NT2/D1 (cell line): ENCODE measurements at regions not wholly inside any gene's neighbourhood (a gene's known extent, or its start where the extent isn't known, plus 50 kb on each side); places are given as distances from the start of the nearest gene placed in this dataset.

ENCODE experiments used
- DNase-seq: peaks from one replicate; pipeline ENCODE4 v3.0.0-alpha.2; 2011; ENCODE audit warnings: low read depth, low spot score
- H3K27me3 ChIP-seq: 2 replicates; pipeline ENCODE4 v1.6.0; 2011; ENCODE audit warnings: mild to moderate bottlenecking; ENCODE audit not compliant: insufficient read length, insufficient read depth
- H3K36me3 ChIP-seq: 2 replicates; pipeline ENCODE4 v1.6.1; 2011; ENCODE audit warnings: mild to moderate bottlenecking, low read length, mixed read lengths; ENCODE audit not compliant: insufficient read depth, insufficient read length
- H3K4me1 ChIP-seq: 2 replicates; pipeline ENCODE4 v1.5.1; 2011; ENCODE audit not compliant: insufficient read depth, insufficient read length
- H3K4me3 ChIP-seq: 2 replicates; pipeline ENCODE4 v1.5.1; 2011; ENCODE audit warnings: low read depth; ENCODE audit not compliant: insufficient read length
- H3K9ac ChIP-seq: 2 replicates; pipeline ENCODE4 v1.6.0; 2011; ENCODE audit warnings: low read depth; ENCODE audit not compliant: insufficient read length
- H3K9me3 ChIP-seq: 2 replicates; pipeline ENCODE4 v1.5.1; 2011; ENCODE audit warnings: mild to moderate bottlenecking, low read length; ENCODE audit not compliant: insufficient read depth
- SUZ12 ChIP-seq: IDR thresholded peaks from 2 replicates; pipeline ENCODE4 v1.6.1; 2011; ENCODE audit not compliant: insufficient read length, insufficient read depth; ENCODE audit errors: extremely low read depth
- YY1 ChIP-seq: IDR thresholded peaks from 2 replicates; pipeline ENCODE4 v1.6.1; 2011; ENCODE audit not compliant: insufficient read length, insufficient read depth
- ZNF274 ChIP-seq: IDR thresholded peaks from 2 replicates; pipeline ENCODE4 v1.6.1; 2011; ENCODE audit warnings: mild to moderate bottlenecking, low read depth, low read length

- H3K4me1 ChIP-seq = peaks cover 2% of the 10 kb centered on the region
- H3K36me3 ChIP-seq = no peaks in the 10 kb centered on the region
- H3K27me3 ChIP-seq = no peaks in the 10 kb centered on the region
- no peaks in the 10 kb centered on the region for H3K9me3 ChIP-seq
- TF ChIP-seq SUZ12 = no peak
- no peak for DNase-seq
- H3K9ac ChIP-seq = no peak overlapping the region
- no peak overlapping the region for H3K4me3 ChIP-seq
Measured at GRCh38 chr1:22285549-22286396, 142.9 kb upstream of the WNT4 start.

- Histone ChIP-seq H3K9me3 (no peaks in the 10 kb centered on the region), H3K27me3 (no peaks in the 10 kb centered on the region)
- no peak for DNase-seq
Measured at GRCh38 chr1:22286491-22286890, 143.6 kb upstream of the WNT4 start.

GRCh38 chr1:22287273-22287672, 144.4 kb upstream of the WNT4 start:
- no peaks in the 10 kb centered on the region for H3K36me3 ChIP-seq
- H3K4me3 ChIP-seq = no peak overlapping the region
- H3K9ac ChIP-seq = no peak overlapping the region
- no peaks in the 10 kb centered on the region for H3K27me3 ChIP-seq
- DNase-seq = no peak
- no peak for TF ChIP-seq SUZ12
- no peak for TF ChIP-seq YY1
- no peak for TF ChIP-seq ZNF274
- no peaks in the 10 kb centered on the region for H3K9me3 ChIP-seq
- peaks cover 2% of the 10 kb centered on the region for H3K4me1 ChIP-seq

More at GRCh38 chr1:22286491-22286890, 143.6 kb upstream of the WNT4 start:
- no peak overlapping the region for H3K9ac ChIP-seq
- no peaks in the 10 kb centered on the region for H3K36me3 ChIP-seq
- TF ChIP-seq ZNF274 (no peak), YY1 (no peak), SUZ12 (no peak)
- H3K4me1 ChIP-seq = peaks cover 2% of the 10 kb centered on the region
- H3K4me3 ChIP-seq = no peak overlapping the region

- TF ChIP-seq YY1 (no peak), SUZ12 (no peak), ZNF274 (no peak)
- no peak for DNase-seq
- Histone ChIP-seq H3K36me3 (no peaks in the 10 kb centered on the region), H3K9me3 (no peaks in the 10 kb centered on the region), H3K9ac (no peak overlapping the region), H3K27me3 (no peaks in the 10 kb centered on the region), H3K4me3 (no peak overlapping the region), H3K4me1 (no peaks in the 10 kb centered on the region)
Measured at GRCh38 chr1:22287946-22288520, 145.1 kb upstream of the WNT4 start.

GRCh38 chr1:22288593-22289241, 145.8 kb upstream of the WNT4 start:
- Histone ChIP-seq H3K36me3 (no peaks in the 10 kb centered on the region), H3K27me3 (no peaks in the 10 kb centered on the region), H3K9me3 (no peaks in the 10 kb centered on the region), H3K4me1 (no peaks in the 10 kb centered on the region), H3K9ac (no peak overlapping the region), H3K4me3 (no peak overlapping the region)
- TF ChIP-seq ZNF274 (no peak), SUZ12 (no peak), YY1 (no peak)
- no peak for DNase-seq

- no peaks in the 10 kb centered on the region for H3K4me1 ChIP-seq
- no peak overlapping the region for H3K4me3 ChIP-seq
- no peaks in the 10 kb centered on the region for H3K9me3 ChIP-seq
- no peaks in the 10 kb centered on the region for H3K36me3 ChIP-seq
- H3K27me3 ChIP-seq = no peaks in the 10 kb centered on the region
- no peak for DNase-seq
- no peak for TF ChIP-seq SUZ12
- TF ChIP-seq ZNF274 = no peak
- no peak for TF ChIP-seq YY1
- no peak overlapping the region for H3K9ac ChIP-seq
Measured at GRCh38 chr1:22289307-22289995, 146.6 kb upstream of the WNT4 start.

- Histone ChIP-seq H3K9me3 (no peaks in the 10 kb centered on the region), H3K36me3 (no peaks in the 10 kb centered on the region), H3K4me1 (no peaks in the 10 kb centered on the region), H3K27me3 (no peaks in the 10 kb centered on the region), H3K9ac (no peak overlapping the region), H3K4me3 (no peak overlapping the region)
- TF ChIP-seq ZNF274 (no peak), SUZ12 (no peak), YY1 (no peak)
- DNase-seq = no peak
Measured at GRCh38 chr1:22290157-22290556, 147.3 kb upstream of the WNT4 start.
